GM12874 (cell line): ENCODE measurements at regions not wholly inside any gene's neighbourhood (a gene's known extent, or its start where the extent isn't known, plus 50 kb on each side); places are given as distances from the start of the nearest gene placed in this dataset.

Source experiments
- TF ChIP-seq, protein P1 (sequence below): IDR thresholded peaks from 2 replicates; pipeline ENCODE4 v1.5.1; 2011; ENCODE audit warnings: low read depth, mild to moderate bottlenecking, control low read depth, low read length, moderate library complexity; ENCODE audit not compliant: insufficient read depth

DNA sequence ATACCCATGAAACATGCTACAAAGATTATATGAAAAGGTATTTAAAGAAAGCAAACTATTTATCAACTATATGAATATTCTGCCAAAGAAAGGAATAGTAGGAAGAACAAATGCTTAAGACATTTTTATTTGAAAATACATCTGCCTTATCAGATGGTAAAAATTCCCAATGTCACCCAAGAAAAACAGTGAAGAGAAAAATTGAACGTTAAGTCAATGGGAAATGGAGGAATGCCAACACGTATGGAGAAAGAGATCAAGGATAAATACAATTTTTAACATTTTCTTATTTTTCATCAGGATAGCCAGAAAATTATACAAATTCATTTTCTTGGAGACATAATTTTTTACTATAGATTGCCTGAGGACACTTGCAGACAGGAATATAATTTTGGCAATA, 394.2 kb downstream of the ZEB2 start:
- TF ChIP-seq, protein P1, sequence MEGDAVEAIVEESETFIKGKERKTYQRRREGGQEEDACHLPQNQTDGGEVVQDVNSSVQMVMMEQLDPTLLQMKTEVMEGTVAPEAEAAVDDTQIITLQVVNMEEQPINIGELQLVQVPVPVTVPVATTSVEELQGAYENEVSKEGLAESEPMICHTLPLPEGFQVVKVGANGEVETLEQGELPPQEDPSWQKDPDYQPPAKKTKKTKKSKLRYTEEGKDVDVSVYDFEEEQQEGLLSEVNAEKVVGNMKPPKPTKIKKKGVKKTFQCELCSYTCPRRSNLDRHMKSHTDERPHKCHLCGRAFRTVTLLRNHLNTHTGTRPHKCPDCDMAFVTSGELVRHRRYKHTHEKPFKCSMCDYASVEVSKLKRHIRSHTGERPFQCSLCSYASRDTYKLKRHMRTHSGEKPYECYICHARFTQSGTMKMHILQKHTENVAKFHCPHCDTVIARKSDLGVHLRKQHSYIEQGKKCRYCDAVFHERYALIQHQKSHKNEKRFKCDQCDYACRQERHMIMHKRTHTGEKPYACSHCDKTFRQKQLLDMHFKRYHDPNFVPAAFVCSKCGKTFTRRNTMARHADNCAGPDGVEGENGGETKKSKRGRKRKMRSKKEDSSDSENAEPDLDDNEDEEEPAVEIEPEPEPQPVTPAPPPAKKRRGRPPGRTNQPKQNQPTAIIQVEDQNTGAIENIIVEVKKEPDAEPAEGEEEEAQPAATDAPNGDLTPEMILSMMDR, result no peak

DNA sequence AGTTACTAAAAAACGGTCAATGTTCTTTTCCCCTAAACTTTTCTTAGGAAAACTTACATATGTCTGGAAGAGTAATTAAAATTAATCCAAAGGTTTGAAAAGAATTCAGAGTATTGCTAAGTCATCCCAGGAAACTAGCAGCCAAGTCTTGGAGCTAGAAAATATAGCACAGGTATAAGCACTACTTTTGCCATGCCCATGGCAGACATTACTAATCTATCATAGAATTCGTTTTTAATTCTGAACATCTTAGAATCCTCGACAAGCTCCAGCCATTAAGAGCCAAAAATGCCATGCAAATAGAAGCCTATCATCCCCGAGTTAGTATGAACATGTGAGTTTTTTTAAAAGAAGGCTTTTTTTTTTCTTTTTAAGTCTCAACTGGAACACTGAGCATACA, 395.0 kb downstream of the ZEB2 start:
- TF ChIP-seq, protein P1, result no peak

DNA sequence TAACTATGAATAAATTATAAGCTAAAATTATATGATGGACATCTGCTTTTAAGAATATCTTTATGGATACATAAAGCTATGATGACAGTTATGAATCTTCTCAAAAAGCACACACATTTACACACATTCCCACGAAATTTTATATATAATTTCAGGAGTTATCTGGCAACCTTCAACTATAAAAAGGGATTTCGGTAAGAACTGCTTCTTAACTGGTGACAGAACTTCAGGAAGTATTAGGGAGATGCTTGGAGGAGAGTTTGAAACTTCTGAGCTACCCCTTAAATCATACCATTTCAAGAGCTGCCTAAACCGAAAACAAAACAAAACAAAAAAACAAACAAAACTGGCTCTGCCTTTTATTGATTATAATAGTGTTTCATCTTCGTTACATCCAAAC, 399.4 kb downstream of the ZEB2 start:
- TF ChIP-seq, protein P1, result no peak

DNA sequence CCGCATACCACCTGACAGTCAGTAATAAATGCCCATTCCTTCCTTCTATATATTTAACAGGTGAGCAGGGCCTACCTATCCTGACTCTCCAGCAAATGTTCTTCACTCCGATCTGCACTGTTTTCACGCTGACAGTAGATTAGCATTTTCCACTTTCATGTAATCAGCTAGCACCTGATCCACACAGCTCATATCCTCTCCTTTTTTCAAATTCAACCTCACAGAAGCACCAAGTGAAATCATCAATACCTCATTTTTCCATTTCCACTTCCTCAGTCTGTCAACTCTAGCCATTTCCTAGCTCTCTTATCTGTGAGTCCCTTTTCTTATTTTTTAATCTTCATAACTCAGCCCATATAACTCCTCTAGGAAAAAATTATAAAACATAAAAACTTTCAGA, 402.8 kb downstream of the ZEB2 start:
- TF ChIP-seq, protein P1, result no peak

DNA sequence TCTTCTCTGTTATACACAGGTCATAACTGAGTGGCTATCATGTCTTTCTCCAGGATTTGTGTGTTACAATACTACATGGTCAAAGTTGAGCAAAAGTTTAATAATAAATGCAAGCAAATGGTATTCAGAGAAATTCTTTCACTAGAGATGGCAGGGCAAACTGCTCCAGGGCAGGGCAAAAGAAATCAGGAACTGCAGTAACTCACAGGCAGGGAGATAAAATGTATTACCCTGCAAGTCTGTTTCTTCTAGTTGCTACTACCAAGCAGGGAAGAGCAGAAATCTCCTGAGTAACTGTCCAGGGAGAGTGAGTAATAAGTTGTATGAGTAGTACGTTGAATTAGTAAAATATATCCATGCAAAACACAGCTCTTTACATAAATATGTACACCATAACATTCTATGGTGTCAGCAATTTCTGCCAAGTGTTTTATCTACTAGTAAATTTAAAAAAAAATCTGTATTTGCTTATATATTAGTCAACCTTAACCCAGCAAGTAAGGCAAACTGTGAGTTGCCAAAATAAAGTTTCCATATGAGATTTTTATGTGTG, 404.1 kb downstream of the ZEB2 start:
- TF ChIP-seq, protein P1, result no peak

DNA sequence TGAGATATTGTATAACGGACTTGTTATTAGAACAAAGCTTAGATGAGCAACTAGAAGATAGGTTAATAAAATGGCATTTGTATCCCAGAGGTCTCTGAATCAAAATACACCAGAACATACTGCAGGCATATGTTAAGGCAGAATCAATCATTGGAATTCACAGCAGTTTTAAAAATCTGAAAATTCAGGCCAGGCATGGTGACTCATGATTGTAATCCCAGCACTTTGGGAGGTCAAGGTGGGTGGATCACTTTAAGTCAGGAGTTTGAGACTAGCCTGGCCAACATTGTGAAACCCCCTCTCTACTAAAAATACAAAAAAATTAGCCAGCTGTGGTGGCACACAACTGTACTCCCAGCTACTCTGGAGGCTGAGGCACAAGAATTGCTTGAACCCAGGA, 405.2 kb downstream of the ZEB2 start:
- TF ChIP-seq, protein P1, result no peak

DNA sequence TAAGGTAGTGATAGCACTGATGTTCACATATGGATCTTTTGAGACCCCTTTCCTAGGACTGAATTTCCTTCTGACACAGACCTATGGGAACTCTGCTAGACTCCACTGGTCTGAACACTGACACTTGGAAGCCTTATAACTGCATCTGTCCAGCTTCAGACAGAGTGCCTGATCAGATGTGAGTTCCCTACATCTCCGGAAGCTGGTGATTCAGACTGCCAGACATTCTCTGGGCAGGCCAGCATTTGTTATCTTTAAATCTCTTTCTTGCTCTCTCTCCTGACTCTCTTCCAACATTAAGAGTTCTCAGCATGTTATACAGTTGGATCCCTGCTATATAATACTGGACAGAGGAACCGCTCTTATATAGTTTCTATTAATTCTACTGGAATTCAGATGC, 408.5 kb downstream of the ZEB2 start:
- TF ChIP-seq, protein P1, result no peak
